Testis (tissue), 2 donors: ENCODE measurements at regions not wholly inside any gene's neighbourhood (a gene's known extent, or its start where the extent isn't known, plus 50 kb on each side); places are given as distances from the start of the nearest gene placed in this dataset.

Experiments
- DNase-seq: peaks from one replicate; pipeline ENCODE4 v3.0.0-alpha.2; 2019
- H3K27ac ChIP-seq, 2 donors: fragments of 200-600 bp; sonication (generic); one replicate each; pipeline ENCODE4 v1.5.1; 2019
- H3K27me3 ChIP-seq: fragments of 200-600 bp; sonication (generic); one replicate; pipeline ENCODE4 v1.5.1; 2019
- H3K36me3 ChIP-seq: fragments of 200-600 bp; sonication (generic); one replicate; pipeline ENCODE4 v1.5.1; 2017; ENCODE audit warnings: low read depth; ENCODE audit errors: missing control alignments
- H3K4me1 ChIP-seq: fragments of 200-600 bp; sonication (generic); one replicate; pipeline ENCODE4 v1.5.1; 2019
- H3K4me3 ChIP-seq, 2 donors: fragments of 200-600 bp; sonication (generic); one replicate each; pipeline ENCODE4 v1.5.1; 2017 to 2019
- H3K9me3 ChIP-seq: fragments of 200-600 bp; sonication (generic); one replicate; pipeline ENCODE4 v1.5.1; 2017
- CTCF ChIP-seq, 3 experiments: fragments of 450-650 bp in 2 of 3; fragments of 200-600 bp in 1 of 3; sonication (generic) in 1 of 3; IDR thresholded peaks; one replicate each; pipeline ENCODE4 v1.5.1; 2016 to 2019; ENCODE audit warnings: antibody characterized with exemption in 3 of 3, mild to moderate bottlenecking in 2 of 3, moderate library complexity in 1 of 3
- POLR2A ChIP-seq: fragments of 450-650 bp; IDR thresholded peaks from one replicate; pipeline ENCODE4 v1.6.1; 2017; ENCODE audit warnings: antibody characterized with exemption, mild to moderate bottlenecking, moderate library complexity
- WGBS, 2 donors: methylation state at CpG; one replicate each; pipeline ENCODE4 v1.1.5; 2018; 5-methylcytosine and 5-hydroxymethylcytosine counted together
- intact Hi-C: fragments of 100-400 bp; cut with DNase I; formaldehyde crosslinking; loops from one replicate; pipeline ENCODE4 v1.15.1; 2023; ENCODE audit warnings: low total_unique reads

DNA sequence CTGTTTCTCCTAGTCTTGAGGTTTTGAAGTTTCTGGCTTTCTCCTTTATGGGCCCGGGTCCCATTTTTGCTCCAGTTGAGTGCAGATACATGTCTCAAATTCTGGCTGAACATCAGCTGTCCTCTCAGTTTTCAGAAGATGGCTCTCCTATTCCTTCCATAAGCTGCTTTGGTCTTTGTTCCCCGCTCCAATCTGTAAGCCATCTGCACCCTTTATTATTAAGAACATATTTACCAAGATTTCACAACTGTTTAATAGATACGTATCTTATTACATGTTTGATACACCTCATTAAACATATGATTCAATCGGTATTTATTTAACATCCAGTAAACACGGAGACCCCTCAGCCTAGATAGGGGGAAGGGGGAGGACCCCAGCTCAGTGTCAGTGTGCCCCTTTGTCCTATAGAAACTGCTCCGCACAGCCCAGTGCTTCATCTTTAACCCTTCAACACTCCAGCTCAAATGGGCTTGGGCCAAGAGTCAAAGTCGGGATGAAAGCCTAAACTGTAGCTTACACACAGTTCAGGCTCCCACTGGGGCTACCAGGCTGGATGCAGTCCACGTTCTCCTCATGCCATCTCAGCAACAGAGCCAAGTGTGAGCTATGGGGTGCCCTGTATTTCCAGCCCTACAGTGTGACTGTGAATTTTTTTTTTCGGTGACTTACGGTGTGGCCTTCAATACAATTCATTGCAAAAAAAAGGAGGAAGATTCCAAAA, 166.0 kb upstream of the ZFHX3 start:
- H3K27ac ChIP-seq, result no peak overlapping the region
- 72 to 82% methylated on average over 10 of the region's 10 CpGs for WGBS, 2 donors
- H3K27me3 ChIP-seq, result no peaks in the 10 kb centered on the region
- H3K36me3 ChIP-seq, result no peaks in the 10 kb centered on the region
- H3K4me1 ChIP-seq, result no peaks in the 10 kb centered on the region
- intact Hi-C loops, result no loop called here
- TF ChIP-seq CTCF (IDR thresholded peaks at IDR 0.05) (no peak), POLR2A (no peak)
- no peak for DNase-seq
- H3K4me3 ChIP-seq, result no peak overlapping the region
- H3K9me3 ChIP-seq, result no peaks in the 10 kb centered on the region

DNA sequence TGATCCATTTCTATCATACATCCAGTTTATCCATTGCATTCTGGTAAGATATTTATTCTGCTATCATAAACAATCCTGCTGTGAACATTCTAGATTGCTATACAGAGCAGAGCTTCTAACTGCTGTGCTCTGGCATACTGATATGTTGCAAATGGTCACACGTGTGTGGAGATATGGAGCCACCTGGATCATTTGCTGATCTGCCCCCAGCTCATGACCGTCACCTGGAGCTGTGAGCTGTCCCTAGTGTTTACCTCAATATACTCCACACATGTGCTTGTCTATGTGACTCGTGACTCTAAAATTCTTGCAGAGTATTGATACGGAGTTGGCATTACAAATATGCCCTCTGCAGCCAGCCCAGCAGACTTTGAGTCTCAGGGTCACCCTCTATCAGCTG, 164.5 kb upstream of the ZFHX3 start:
- intact Hi-C loops, result no loop called here
- WGBS, 2 donors, result 79 to 86% methylated on average over 4 of the region's 4 CpGs

GRCh38 chr16:73210686-73211085, 162.8 kb upstream of the ZFHX3 start:
- Histone ChIP-seq H3K4me1 (no peaks in the 10 kb centered on the region), H3K27ac (no peak overlapping the region), H3K27me3 (no peaks in the 10 kb centered on the region), H3K36me3 (no peaks in the 10 kb centered on the region), H3K9me3 (no peaks in the 10 kb centered on the region), H3K4me3 (no peak overlapping the region)
- TF ChIP-seq CTCF (IDR thresholded peaks at IDR 0.05), result no peak
- no peak for TF ChIP-seq POLR2A
- DNase-seq, result no peak
- intact Hi-C loops, result no loop called here
- 76 to 94% methylated on average over 1 of the region's 1 CpG for WGBS, 2 donors

More for the DNA sequence above, 164.5 kb upstream of the ZFHX3 start:
- no peak for DNase-seq
- TF ChIP-seq POLR2A, result no peak
- no peak for TF ChIP-seq CTCF (IDR thresholded peaks at IDR 0.05)
- Histone ChIP-seq H3K4me1 (no peaks in the 10 kb centered on the region), H3K36me3 (no peaks in the 10 kb centered on the region), H3K27me3 (no peaks in the 10 kb centered on the region), H3K9me3 (no peaks in the 10 kb centered on the region), H3K4me3 (no peak overlapping the region), H3K27ac (no peak overlapping the region)

DNA sequence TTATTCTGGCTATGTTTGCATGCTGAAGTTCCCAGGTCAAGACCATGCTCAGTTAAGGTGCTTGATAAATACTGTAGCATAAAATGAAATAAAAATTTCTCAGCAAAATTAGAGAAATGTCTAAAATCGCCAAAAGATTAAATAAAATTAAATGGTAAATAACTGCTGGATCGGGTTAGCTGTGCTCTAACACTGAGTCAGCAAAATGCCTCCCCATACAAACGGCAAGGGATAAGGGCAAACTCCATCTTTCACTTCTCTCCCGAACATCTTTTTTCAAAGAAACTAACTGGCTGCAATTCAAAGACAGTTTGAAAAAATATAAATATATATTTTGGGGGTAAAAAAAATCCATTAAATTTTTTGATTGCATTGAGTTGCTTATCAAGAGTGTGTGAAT, 162.2 kb upstream of the ZFHX3 start:
- no peak for TF ChIP-seq POLR2A
- no peak for TF ChIP-seq CTCF (IDR thresholded peaks at IDR 0.05)
- Histone ChIP-seq H3K27me3 (no peaks in the 10 kb centered on the region), H3K4me3 (no peak overlapping the region), H3K4me1 (no peaks in the 10 kb centered on the region), H3K36me3 (no peaks in the 10 kb centered on the region), H3K27ac (no peak overlapping the region), H3K9me3 (no peaks in the 10 kb centered on the region)
- no peak for DNase-seq
- WGBS, 2 donors, result 89 to 90% methylated on average over 4 of the region's 4 CpGs
- intact Hi-C loops, result no loop called here

DNA sequence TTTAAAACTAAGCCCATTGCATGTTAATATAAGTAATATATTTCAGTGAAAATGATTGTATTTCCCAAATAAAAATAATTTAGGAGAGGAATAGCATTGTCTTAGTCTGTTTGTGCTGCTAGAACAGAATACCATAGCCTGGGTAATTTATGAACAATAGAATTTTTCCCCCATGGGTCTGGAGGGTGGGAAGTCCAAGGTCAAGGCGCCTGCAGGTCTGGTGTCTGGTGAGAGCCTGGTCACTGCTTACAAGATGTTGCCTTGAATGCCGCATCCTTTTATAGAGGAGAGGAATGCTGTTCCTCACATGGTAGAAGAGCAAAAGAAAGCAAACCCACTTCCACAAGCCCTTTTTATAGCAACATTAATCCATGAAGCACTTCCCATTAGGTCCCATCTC, 161.3 kb upstream of the ZFHX3 start:
- intact Hi-C loops, result no loop called here
- TF ChIP-seq POLR2A, result no peak
- TF ChIP-seq CTCF (IDR thresholded peaks at IDR 0.05), result no peak
- H3K27me3 ChIP-seq, result no peaks in the 10 kb centered on the region
- no peaks in the 10 kb centered on the region for H3K9me3 ChIP-seq
- no peak overlapping the region for H3K4me3 ChIP-seq
- no peak for DNase-seq
- H3K4me1 ChIP-seq, result no peaks in the 10 kb centered on the region
- H3K36me3 ChIP-seq, result no peaks in the 10 kb centered on the region
- 85 to 95% methylated on average over 2 of the region's 2 CpGs for WGBS, 2 donors
- H3K27ac ChIP-seq, result no peak overlapping the region
